Brain microvascular endothelial cell (primary cell): ENCODE measurements at regions not wholly inside any gene's neighbourhood (a gene's known extent, or its start where the extent isn't known, plus 50 kb on each side); places are given as distances from the start of the nearest gene placed in this dataset.

Source experiments
- DNase-seq: peaks from one replicate; pipeline ENCODE4 v3.0.0-alpha.2; 2020
- H3K27ac ChIP-seq: fragments of 250-450 bp; sonication (Bioruptor Pico); 2 replicates; pipeline ENCODE4 v1.5.1; 2020; ENCODE audit warnings: mild to moderate bottlenecking, moderate library complexity
- H3K27me3 ChIP-seq: fragments of 250-450 bp; sonication (Bioruptor Pico); replicated peaks from 2 replicates; pipeline ENCODE4 v1.5.1; 2020; ENCODE audit warnings: mild to moderate bottlenecking
- H3K36me3 ChIP-seq: fragments of 250-450 bp; sonication (Bioruptor Pico); replicated peaks from 2 replicates; pipeline ENCODE4 v1.5.1; 2020; ENCODE audit warnings: mild to moderate bottlenecking
- H3K4me3 ChIP-seq: 2 replicates; pipeline ENCODE4 v1.5.1; 2011; ENCODE audit warnings: low read depth, mild to moderate bottlenecking, control low read depth, low read length, moderate library complexity
- CTCF ChIP-seq: IDR thresholded peaks from 2 replicates; pipeline ENCODE4 v1.5.1; 2011; ENCODE audit warnings: low read depth, mild to moderate bottlenecking, moderate library complexity, low read length, control low read depth, inconsistent platforms; ENCODE audit errors: missing control alignments
- in situ Hi-C: cut with HindIII; loops from 2 replicates; pipeline ENCODE4 v1.10.0; 2017; ENCODE audit warnings: low sequenced_read_pairs, low pct_ligation_motif_present

GRCh38 chr2:59889305-59889704, 664.1 kb downstream of the BCL11A start:
- no peak overlapping the region for H3K4me3 ChIP-seq
- in situ Hi-C loops: no loop called here
- TF ChIP-seq CTCF: no peak
- DNase-seq: no peak
- H3K36me3 ChIP-seq: no peaks in the 10 kb centered on the region
- no peak overlapping the region for H3K27ac ChIP-seq
- H3K27me3 ChIP-seq: no peaks in the 10 kb centered on the region

DNA sequence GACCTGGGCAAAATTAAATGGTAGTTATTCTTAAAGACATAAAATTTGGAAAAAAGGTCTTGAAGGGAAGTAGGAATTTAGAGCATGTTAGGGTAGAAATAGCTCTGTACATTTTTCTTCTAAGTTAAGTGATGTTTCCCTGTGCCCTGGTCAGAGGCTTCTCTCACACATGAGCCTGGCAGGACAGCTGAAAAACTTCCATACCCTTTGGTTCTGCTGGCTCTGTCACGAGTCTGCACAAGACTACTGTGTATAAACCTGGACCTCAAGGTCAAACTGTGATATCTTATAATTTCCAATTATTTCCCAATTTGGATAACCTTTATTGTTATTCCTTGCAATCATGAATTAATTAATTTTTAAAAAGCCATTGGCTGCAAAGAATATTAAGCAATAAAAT, 664.7 kb downstream of the BCL11A start:
- H3K36me3 ChIP-seq: no peaks in the 10 kb centered on the region
- DNase-seq: no peak
- no peak overlapping the region for H3K27ac ChIP-seq
- no peak for TF ChIP-seq CTCF
- in situ Hi-C loops: no loop called here
- no peak overlapping the region for H3K4me3 ChIP-seq
- H3K27me3 ChIP-seq: no peaks in the 10 kb centered on the region

- DNase-seq: no peak
- H3K4me3 ChIP-seq: no peak overlapping the region
- no peak overlapping the region for H3K27ac ChIP-seq
- TF ChIP-seq CTCF: no peak
- H3K36me3 ChIP-seq: no peaks in the 10 kb centered on the region
- in situ Hi-C loops: no loop called here
- no peaks in the 10 kb centered on the region for H3K27me3 ChIP-seq
Observed at GRCh38 chr2:59888015-59888414, 665.4 kb downstream of the BCL11A start.

- DNase-seq: no peak
- no peaks in the 10 kb centered on the region for H3K27me3 ChIP-seq
- no peaks in the 10 kb centered on the region for H3K36me3 ChIP-seq
- H3K27ac ChIP-seq: no peak overlapping the region
- in situ Hi-C loops: no loop called here
- TF ChIP-seq CTCF: no peak
- H3K4me3 ChIP-seq: no peak overlapping the region
Observed at GRCh38 chr2:59887366-59887765, 666.1 kb downstream of the BCL11A start.

GRCh38 chr2:59886759-59887158, 666.7 kb downstream of the BCL11A start:
- DNase-seq: no peak
- Histone ChIP-seq H3K27me3 (no peaks in the 10 kb centered on the region), H3K27ac (no peak overlapping the region), H3K36me3 (no peaks in the 10 kb centered on the region), H3K4me3 (no peak overlapping the region)
- TF ChIP-seq CTCF: no peak
- in situ Hi-C loops: no loop called here

DNA sequence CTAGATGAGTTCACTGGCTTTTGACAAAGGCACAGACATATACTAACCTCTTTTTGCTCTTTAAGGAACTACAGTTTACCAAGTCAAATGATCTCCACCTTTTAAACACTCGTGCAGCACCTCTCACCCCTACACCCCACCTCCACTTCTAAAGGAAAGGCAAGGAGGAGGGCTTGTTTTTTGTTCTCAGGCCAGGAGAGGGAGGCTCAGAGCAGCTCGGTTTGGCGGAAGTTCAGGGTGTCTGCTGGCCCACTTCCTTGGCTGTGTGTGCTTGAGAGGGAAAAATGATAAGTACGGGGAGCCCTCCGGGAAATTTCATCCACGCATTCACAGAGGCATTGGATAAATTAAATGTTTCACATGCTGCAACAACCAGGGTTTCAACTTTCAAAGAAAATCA, 667.9 kb downstream of the BCL11A start:
- DNase-seq: no peak
- Histone ChIP-seq H3K36me3 (no peaks in the 10 kb centered on the region), H3K27me3 (no peaks in the 10 kb centered on the region), H3K27ac (no peak overlapping the region), H3K4me3 (no peak overlapping the region)
- no peak for TF ChIP-seq CTCF
- in situ Hi-C loops: no loop called here
